PC-3 (cell line): ENCODE measurements at regions not wholly inside any gene's neighbourhood (a gene's known extent, or its start where the extent isn't known, plus 50 kb on each side); places are given as distances from the start of the nearest gene placed in this dataset.

Experiments
- EZH2 ChIP-seq: fragments of 300-600 bp; sonication (generic); IDR thresholded peaks from one replicate; pipeline ENCODE4 v1.6.1; 2017; ENCODE audit warnings: antibody characterized with exemption, mild to moderate bottlenecking, low read length; ENCODE audit not compliant: unreplicated experiment
- TF ChIP-seq, protein P1 (sequence below): fragments of 300-600 bp; sonication (generic); conservative IDR thresholded peaks from 2 replicates; pipeline ENCODE4 v1.5.1; 2017; ENCODE audit warnings: antibody characterized with exemption, low read depth, mild to moderate bottlenecking, low read length

DNA sequence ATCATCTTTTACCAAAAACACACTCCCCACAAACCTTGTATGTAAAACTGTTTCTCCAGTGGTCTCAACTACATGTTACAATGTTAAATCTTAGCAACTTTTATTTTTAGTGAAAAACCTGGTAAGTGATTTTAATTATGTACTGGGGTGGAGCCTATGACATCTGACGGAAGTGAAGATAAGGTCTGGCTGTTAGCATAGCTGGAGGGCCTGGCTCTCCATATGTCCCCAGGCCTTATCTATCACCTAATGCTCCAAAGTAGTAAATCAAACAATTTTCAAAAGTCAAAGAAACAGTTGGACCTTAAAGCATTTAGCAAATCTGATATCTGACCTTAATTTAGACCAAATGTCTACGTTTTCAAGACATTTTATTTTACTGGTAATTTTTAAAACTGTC is 173.6 kb upstream of the SMAD3 start:
- TF ChIP-seq EZH2 = no peak
- TF ChIP-seq, protein P1, sequence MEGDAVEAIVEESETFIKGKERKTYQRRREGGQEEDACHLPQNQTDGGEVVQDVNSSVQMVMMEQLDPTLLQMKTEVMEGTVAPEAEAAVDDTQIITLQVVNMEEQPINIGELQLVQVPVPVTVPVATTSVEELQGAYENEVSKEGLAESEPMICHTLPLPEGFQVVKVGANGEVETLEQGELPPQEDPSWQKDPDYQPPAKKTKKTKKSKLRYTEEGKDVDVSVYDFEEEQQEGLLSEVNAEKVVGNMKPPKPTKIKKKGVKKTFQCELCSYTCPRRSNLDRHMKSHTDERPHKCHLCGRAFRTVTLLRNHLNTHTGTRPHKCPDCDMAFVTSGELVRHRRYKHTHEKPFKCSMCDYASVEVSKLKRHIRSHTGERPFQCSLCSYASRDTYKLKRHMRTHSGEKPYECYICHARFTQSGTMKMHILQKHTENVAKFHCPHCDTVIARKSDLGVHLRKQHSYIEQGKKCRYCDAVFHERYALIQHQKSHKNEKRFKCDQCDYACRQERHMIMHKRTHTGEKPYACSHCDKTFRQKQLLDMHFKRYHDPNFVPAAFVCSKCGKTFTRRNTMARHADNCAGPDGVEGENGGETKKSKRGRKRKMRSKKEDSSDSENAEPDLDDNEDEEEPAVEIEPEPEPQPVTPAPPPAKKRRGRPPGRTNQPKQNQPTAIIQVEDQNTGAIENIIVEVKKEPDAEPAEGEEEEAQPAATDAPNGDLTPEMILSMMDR = no peak
